Type B pancreatic cell (in vitro differentiated cells): ENCODE measurements at regions not wholly inside any gene's neighbourhood (a gene's known extent, or its start where the extent isn't known, plus 50 kb on each side); places are given as distances from the start of the nearest gene placed in this dataset.
A peak's percentile ranks its signal among the peaks of the same experiment; 100 is the strongest.
"Not testable (repeated sequence)": the region's sequence is repeated elsewhere in the genome, so short reads cannot be mapped to it uniquely, and the experiment has no call there.

Experiments
- DNase-seq: peaks from one replicate; pipeline ENCODE4 v3.0.0; 2021; ENCODE audit warnings: mixed read lengths; ENCODE audit not compliant: unreplicated experiment; ENCODE audit errors: extremely low spot score
- H3K27ac Mint-ChIP-seq: 2 replicates; pipeline ENCODE4 v1.8.0; 2021; ENCODE audit warnings: mild to moderate bottlenecking, mixed read lengths
- H3K27me3 Mint-ChIP-seq: 2 replicates; pipeline ENCODE4 v1.8.0; 2021; ENCODE audit warnings: mixed read lengths
- H3K36me3 Mint-ChIP-seq: 2 replicates; pipeline ENCODE4 v1.8.0; 2021; ENCODE audit warnings: mixed read lengths
- H3K4me1 Mint-ChIP-seq: one replicate; pipeline ENCODE4 v1.8.0; 2021; ENCODE audit warnings: mixed read lengths; ENCODE audit not compliant: unreplicated experiment
- H3K4me3 Mint-ChIP-seq: 2 replicates; pipeline ENCODE4 v1.8.0; 2021; ENCODE audit warnings: mild to moderate bottlenecking, mixed read lengths
- H3K9me3 Mint-ChIP-seq: 2 replicates; pipeline ENCODE4 v1.8.0; 2021; ENCODE audit warnings: mixed read lengths
- CTCF ChIP-seq: fragments of 200-600 bp; sonication (generic); conservative IDR thresholded peaks from 2 replicates; pipeline ENCODE4 v1.5.0; 2021; ENCODE audit warnings: antibody characterized with exemption, mild to moderate bottlenecking

- no peaks in the 10 kb centered on the region for H3K27me3 Mint-ChIP-seq
- no peak for TF ChIP-seq CTCF
- H3K36me3 Mint-ChIP-seq: no peaks in the 10 kb centered on the region
- DNase-seq: no peak
- H3K4me3 Mint-ChIP-seq: no peak overlapping the region
- no peak overlapping the region for H3K27ac Mint-ChIP-seq
- no peaks in the 10 kb centered on the region for H3K4me1 Mint-ChIP-seq
- no peaks in the 10 kb centered on the region for H3K9me3 Mint-ChIP-seq
Observed at GRCh38 chr14:106318700-106319099, 792.3 kb downstream of the TMEM121 start.

GRCh38 chr14:106323970-106324369, 797.6 kb downstream of the TMEM121 start:
- peaks cover 16% of the 10 kb centered on the region for H3K9me3 Mint-ChIP-seq
- H3K4me1 Mint-ChIP-seq, H3K27me3 Mint-ChIP-seq, H3K4me3 Mint-ChIP-seq, H3K36me3 Mint-ChIP-seq, H3K27ac Mint-ChIP-seq: not testable (repeated sequence)
- peak; percentile 57 for DNase-seq

GRCh38 chr14:106327234-106327633, 800.9 kb downstream of the TMEM121 start:
- peaks cover 26% of the 10 kb centered on the region for H3K9me3 Mint-ChIP-seq
- no peak overlapping the region for H3K27ac Mint-ChIP-seq
- no peak overlapping the region for H3K4me3 Mint-ChIP-seq
- no peaks in the 10 kb centered on the region for H3K4me1 Mint-ChIP-seq
- no peaks in the 10 kb centered on the region for H3K36me3 Mint-ChIP-seq
- DNase-seq: no peak
- H3K27me3 Mint-ChIP-seq: no peaks in the 10 kb centered on the region
- TF ChIP-seq CTCF: no peak

GRCh38 chr14:106327702-106328353, 801.4 kb downstream of the TMEM121 start:
- peak; percentile 66 for DNase-seq
- H3K27ac Mint-ChIP-seq, H3K27me3 Mint-ChIP-seq, H3K4me3 Mint-ChIP-seq, H3K4me1 Mint-ChIP-seq, H3K36me3 Mint-ChIP-seq: not testable (repeated sequence)
- peaks cover 26% of the 10 kb centered on the region for H3K9me3 Mint-ChIP-seq

- not testable (repeated sequence) for H3K4me1 Mint-ChIP-seq, H3K27me3 Mint-ChIP-seq, H3K4me3 Mint-ChIP-seq, H3K36me3 Mint-ChIP-seq, H3K27ac Mint-ChIP-seq
- H3K9me3 Mint-ChIP-seq: peaks cover 32% of the 10 kb centered on the region
- DNase-seq: peak; percentile 62
Observed at GRCh38 chr14:106329243-106329642, 802.9 kb downstream of the TMEM121 start.

- not testable (repeated sequence) for H3K36me3 Mint-ChIP-seq, H3K27me3 Mint-ChIP-seq, H3K27ac Mint-ChIP-seq, H3K4me1 Mint-ChIP-seq, H3K4me3 Mint-ChIP-seq
- peaks cover 33% of the 10 kb centered on the region for H3K9me3 Mint-ChIP-seq
- peak; percentile 54 for DNase-seq
Observed at GRCh38 chr14:106329987-106330774, 803.8 kb downstream of the TMEM121 start.

GRCh38 chr14:106334428-106335109, 808.2 kb downstream of the TMEM121 start:
- peak; percentile 18 for TF ChIP-seq CTCF
- peak; percentile 85 for DNase-seq
- H3K27me3 Mint-ChIP-seq, H3K4me3 Mint-ChIP-seq, H3K36me3 Mint-ChIP-seq, H3K4me1 Mint-ChIP-seq, H3K27ac Mint-ChIP-seq: not testable (repeated sequence)
- peaks cover 11% of the 10 kb centered on the region for H3K9me3 Mint-ChIP-seq

- H3K4me3 Mint-ChIP-seq, H3K4me1 Mint-ChIP-seq, H3K27me3 Mint-ChIP-seq, H3K9me3 Mint-ChIP-seq, DNase-seq, H3K36me3 Mint-ChIP-seq, H3K27ac Mint-ChIP-seq: not testable (repeated sequence)
Observed at GRCh38 chr14:106335110-106335429, 808.7 kb downstream of the TMEM121 start.

GRCh38 chr14:106338775-106339174, 812.4 kb downstream of the TMEM121 start:
- not testable (repeated sequence) for H3K4me3 Mint-ChIP-seq, H3K27ac Mint-ChIP-seq, H3K36me3 Mint-ChIP-seq, H3K4me1 Mint-ChIP-seq, H3K27me3 Mint-ChIP-seq
- peak; percentile 66 for DNase-seq
- H3K9me3 Mint-ChIP-seq: peaks cover 13% of the 10 kb centered on the region

GRCh38 chr14:106340658-106341057, 814.3 kb downstream of the TMEM121 start:
- not testable (repeated sequence) for DNase-seq, H3K4me3 Mint-ChIP-seq, H3K27ac Mint-ChIP-seq, H3K27me3 Mint-ChIP-seq, H3K36me3 Mint-ChIP-seq, H3K4me1 Mint-ChIP-seq
- H3K9me3 Mint-ChIP-seq: peaks cover 16% of the 10 kb centered on the region

GRCh38 chr14:106341161-106341560, 814.8 kb downstream of the TMEM121 start:
- peaks cover 21% of the 10 kb centered on the region for H3K9me3 Mint-ChIP-seq

More at GRCh38 chr14:106341161-106341560, 814.8 kb downstream of the TMEM121 start:
- not testable (repeated sequence) for H3K36me3 Mint-ChIP-seq, H3K27ac Mint-ChIP-seq, DNase-seq, H3K4me1 Mint-ChIP-seq, H3K27me3 Mint-ChIP-seq, H3K4me3 Mint-ChIP-seq
